Lower lobe of right lung (tissue), 2 donors: ENCODE measurements at regions not wholly inside any gene's neighbourhood (a gene's known extent, or its start where the extent isn't known, plus 50 kb on each side); places are given as distances from the start of the nearest gene placed in this dataset.

Experiments used
- ATAC-seq, 2 donors: fragments of 200-7000 bp; cut with Tn5 transposase; one replicate each; pipeline ENCODE4 v1.9.1; 2020 to 2022; ENCODE audit warnings: mild to moderate bottlenecking in 2 of 2, moderate library complexity in 2 of 2
- DNase-seq: peaks from one replicate; pipeline ENCODE4 v3.0.0-alpha.2; 2020
- H3K27ac ChIP-seq: fragments of 200-600 bp; one replicate; pipeline ENCODE4 v1.8.0; 2022
- H3K27me3 ChIP-seq: fragments of 200-600 bp; one replicate; pipeline ENCODE4 v1.8.0; 2022; ENCODE audit warnings: low read depth
- H3K36me3 ChIP-seq: fragments of 200-600 bp; one replicate; pipeline ENCODE4 v1.8.0; 2022; ENCODE audit warnings: mild to moderate bottlenecking
- H3K4me1 ChIP-seq: fragments of 200-600 bp; one replicate; pipeline ENCODE4 v1.8.0; 2022
- H3K4me3 ChIP-seq: fragments of 200-600 bp; one replicate; pipeline ENCODE4 v1.8.0; 2022; ENCODE audit warnings: mild to moderate bottlenecking
- H3K9me3 ChIP-seq: fragments of 200-600 bp; one replicate; pipeline ENCODE4 v1.8.0; 2022
- intact Hi-C: fragments of 100-400 bp; cut with DNase I; formaldehyde crosslinking; loops from one replicate; pipeline ENCODE4 v1.11.0; 2022
- TF ChIP-seq, protein P1 (sequence below): fragments of 200-600 bp; IDR thresholded peaks from one replicate; pipeline ENCODE4 v1.8.0; 2022; ENCODE audit warnings: antibody characterized with exemption, mild to moderate bottlenecking
- donor health status: DM: no; HTN: yes; CAD: no; lungs with severe emphysema.

DNA sequence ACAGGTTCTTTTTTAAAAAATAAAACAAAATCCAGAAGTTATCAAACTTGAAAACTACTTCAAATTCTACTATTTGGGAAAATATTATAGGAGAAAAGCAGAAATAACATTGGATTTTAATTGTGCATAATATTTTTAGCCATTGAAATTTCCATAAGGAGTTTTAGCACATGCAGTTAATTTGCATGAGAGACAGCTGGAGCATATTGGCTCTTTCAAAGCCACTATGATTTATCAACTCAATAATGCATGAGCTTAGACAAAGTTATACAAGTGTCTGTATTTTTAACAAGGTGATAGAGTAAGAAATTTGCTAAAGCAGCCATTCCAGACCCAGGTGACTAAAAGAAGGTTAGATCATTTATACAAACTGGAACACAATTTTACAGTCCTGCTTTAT, 189.0 kb upstream of the TFAP2D start:
- no peaks in the 10 kb centered on the region for H3K27me3 ChIP-seq
- intact Hi-C loops, result no loop called here
- TF ChIP-seq, protein P1, sequence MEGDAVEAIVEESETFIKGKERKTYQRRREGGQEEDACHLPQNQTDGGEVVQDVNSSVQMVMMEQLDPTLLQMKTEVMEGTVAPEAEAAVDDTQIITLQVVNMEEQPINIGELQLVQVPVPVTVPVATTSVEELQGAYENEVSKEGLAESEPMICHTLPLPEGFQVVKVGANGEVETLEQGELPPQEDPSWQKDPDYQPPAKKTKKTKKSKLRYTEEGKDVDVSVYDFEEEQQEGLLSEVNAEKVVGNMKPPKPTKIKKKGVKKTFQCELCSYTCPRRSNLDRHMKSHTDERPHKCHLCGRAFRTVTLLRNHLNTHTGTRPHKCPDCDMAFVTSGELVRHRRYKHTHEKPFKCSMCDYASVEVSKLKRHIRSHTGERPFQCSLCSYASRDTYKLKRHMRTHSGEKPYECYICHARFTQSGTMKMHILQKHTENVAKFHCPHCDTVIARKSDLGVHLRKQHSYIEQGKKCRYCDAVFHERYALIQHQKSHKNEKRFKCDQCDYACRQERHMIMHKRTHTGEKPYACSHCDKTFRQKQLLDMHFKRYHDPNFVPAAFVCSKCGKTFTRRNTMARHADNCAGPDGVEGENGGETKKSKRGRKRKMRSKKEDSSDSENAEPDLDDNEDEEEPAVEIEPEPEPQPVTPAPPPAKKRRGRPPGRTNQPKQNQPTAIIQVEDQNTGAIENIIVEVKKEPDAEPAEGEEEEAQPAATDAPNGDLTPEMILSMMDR, result no peak
- DNase-seq (no peak), ATAC-seq (no peak)
- H3K27ac ChIP-seq, result no peak overlapping the region
- H3K36me3 ChIP-seq, result no peaks in the 10 kb centered on the region
- no peaks in the 10 kb centered on the region for H3K4me1 ChIP-seq
- no peak overlapping the region for H3K4me3 ChIP-seq
- H3K9me3 ChIP-seq, result no peaks in the 10 kb centered on the region

DNA sequence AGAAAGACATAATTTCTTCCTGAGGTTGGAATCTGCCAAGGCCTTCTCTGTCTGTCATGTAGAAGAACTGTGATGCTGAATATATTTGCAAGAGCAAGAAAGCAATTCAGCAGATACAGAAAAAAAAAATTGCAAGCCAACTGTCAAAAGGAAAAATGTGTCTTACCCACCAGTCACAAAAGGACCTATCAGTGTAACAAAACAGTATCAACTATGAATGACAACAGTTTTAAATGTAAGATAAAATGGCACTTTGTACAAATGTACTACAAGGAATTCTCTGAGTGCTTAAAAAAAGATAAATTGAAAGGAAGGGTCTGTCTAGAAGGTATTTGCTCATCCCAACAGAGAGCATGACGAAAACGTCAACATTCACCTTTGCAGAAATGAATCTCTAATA, 185.3 kb upstream of the TFAP2D start:
- Histone ChIP-seq H3K4me1 (no peaks in the 10 kb centered on the region), H3K36me3 (no peaks in the 10 kb centered on the region), H3K4me3 (no peak overlapping the region), H3K27me3 (no peaks in the 10 kb centered on the region), H3K9me3 (no peaks in the 10 kb centered on the region), H3K27ac (no peak overlapping the region)
- intact Hi-C loops, result no loop called here
- ATAC-seq, result no peak
- DNase-seq, result no peak
- TF ChIP-seq, protein P1, result no peak

DNA sequence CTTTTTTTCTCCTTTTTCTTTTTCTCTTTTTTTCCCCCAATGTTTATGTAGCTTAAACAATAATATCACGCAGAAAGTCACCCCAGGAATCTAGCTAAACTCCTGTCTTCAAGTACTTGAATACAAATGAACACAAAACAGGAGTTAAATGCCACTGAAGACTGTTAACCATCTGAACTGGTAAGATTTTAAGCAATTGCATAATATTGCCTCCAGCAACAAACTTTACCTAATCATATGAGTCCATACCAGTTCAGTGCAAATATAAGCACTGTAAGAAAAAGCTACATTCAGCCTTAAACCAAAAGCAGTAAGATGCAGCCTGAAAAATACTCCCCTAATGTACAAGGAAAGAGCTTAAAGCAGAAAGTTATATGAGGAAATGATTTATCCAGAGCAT, 173.9 kb upstream of the TFAP2D start:
- Histone ChIP-seq H3K27ac (no peak overlapping the region), H3K4me3 (no peak overlapping the region), H3K27me3 (no peaks in the 10 kb centered on the region), H3K9me3 (no peaks in the 10 kb centered on the region), H3K4me1 (no peaks in the 10 kb centered on the region), H3K36me3 (no peaks in the 10 kb centered on the region)
- no peak for ATAC-seq
- TF ChIP-seq, protein P1, result no peak
- intact Hi-C loops, result no loop called here
- DNase-seq, result no peak

DNA sequence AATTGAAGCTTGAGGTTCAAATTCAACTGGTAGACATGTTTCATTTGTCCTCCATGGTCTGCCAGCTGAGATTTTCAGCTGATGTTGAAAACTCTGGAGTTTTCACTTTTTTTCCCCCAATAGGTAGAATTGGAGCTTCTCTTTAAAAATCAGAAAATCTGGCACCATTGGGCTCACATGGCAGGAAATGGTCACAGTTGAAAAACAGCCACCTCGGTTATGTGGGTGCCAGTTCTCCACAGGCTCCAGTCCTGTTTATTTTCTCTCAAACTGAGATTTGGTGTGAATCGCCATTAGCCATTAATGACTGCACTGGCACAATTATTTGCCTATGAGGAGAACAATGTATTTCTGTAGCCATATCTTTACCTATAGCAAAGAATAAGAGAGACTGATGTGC, 171.4 kb upstream of the TFAP2D start:
- TF ChIP-seq, protein P1, result no peak
- Histone ChIP-seq H3K36me3 (no peaks in the 10 kb centered on the region), H3K4me1 (no peaks in the 10 kb centered on the region), H3K9me3 (no peaks in the 10 kb centered on the region), H3K27me3 (no peaks in the 10 kb centered on the region), H3K4me3 (no peak overlapping the region), H3K27ac (no peak overlapping the region)
- ATAC-seq (no peak), DNase-seq (no peak)
- intact Hi-C loops, result no loop called here

DNA sequence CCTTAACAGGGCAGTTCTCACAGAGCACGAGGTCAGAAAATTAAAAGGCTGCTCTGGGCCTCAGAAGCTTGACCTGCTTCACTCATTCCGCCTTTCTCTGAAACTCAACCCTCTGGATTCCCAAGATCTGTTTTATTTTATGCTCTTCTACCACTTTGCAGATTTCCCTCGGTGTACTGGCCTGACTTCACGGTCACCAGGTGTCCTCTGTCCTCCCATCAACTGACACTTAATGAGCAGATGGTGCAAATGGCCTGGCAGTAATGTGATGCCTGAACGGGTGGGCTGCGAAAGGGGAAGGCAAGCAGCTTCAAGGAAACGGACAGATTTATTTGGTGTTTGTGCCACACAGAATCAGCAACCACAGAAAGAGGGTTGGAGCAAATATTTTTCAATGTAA, 169.7 kb upstream of the TFAP2D start:
- Histone ChIP-seq H3K27ac (no peak overlapping the region), H3K27me3 (no peaks in the 10 kb centered on the region), H3K4me1 (no peaks in the 10 kb centered on the region), H3K9me3 (no peaks in the 10 kb centered on the region), H3K36me3 (no peaks in the 10 kb centered on the region), H3K4me3 (no peak overlapping the region)
- no peak for DNase-seq
- ATAC-seq, result no peak
- TF ChIP-seq, protein P1, result no peak
- intact Hi-C loops, result no loop called here

DNA sequence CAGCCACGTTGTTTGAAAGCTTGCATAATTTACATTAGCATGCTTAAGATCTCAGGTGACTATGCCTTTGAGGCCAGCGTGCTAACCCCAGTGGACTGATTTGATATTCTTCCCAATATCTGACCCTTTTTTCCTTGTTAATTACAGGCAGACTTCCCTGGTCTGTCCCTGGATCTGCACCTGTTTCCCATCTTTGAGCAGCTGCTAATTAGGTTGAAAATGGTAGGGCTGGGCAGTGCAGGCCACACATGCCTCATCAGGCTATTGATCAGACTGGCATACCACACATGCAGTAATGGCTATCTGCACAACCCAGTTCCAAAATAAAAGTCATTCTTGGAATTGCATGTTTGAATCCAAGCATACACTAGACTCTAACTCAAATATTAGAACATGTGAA, 164.3 kb upstream of the TFAP2D start:
- Histone ChIP-seq H3K4me1 (no peaks in the 10 kb centered on the region), H3K27ac (no peak overlapping the region), H3K36me3 (no peaks in the 10 kb centered on the region), H3K9me3 (no peaks in the 10 kb centered on the region), H3K4me3 (no peak overlapping the region), H3K27me3 (no peaks in the 10 kb centered on the region)
- TF ChIP-seq, protein P1, result no peak
- intact Hi-C loops, result no loop called here
- DNase-seq (no peak), ATAC-seq (no peak)
